ENCODE measurements at regions not wholly inside any gene's neighbourhood (a gene's known extent, or its start where the extent isn't known, plus 50 kb on each side); places are given as distances from the start of the nearest gene placed in this dataset.

- TF ChIP-seq CTCF (IDR thresholded peaks at IDR 0.05) (no peak), POLR2A (IDR thresholded peaks at IDR 0.05; ENCODE audit: low read depth) (no peak)
Measured at GRCh38 chr13:76455960-76456359, 430.2 kb downstream of the KCTD12 start.
